NOMO-1 treated with dmso at 0.1 percent for 144 hours (cell line): ENCODE measurements at regions not wholly inside any gene's neighbourhood (a gene's known extent, or its start where the extent isn't known, plus 50 kb on each side); places are given as distances from the start of the nearest gene placed in this dataset.
"Not testable (repeated sequence)": the region's sequence is repeated elsewhere in the genome, so short reads cannot be mapped to it uniquely, and the experiment has no call there.

Experiments used
- DNase-seq: peaks from one replicate; lab custom pipeline; 2025; ENCODE audit not compliant: unreplicated experiment; lab: John Stamatoyannopoulos, UW

DNA sequence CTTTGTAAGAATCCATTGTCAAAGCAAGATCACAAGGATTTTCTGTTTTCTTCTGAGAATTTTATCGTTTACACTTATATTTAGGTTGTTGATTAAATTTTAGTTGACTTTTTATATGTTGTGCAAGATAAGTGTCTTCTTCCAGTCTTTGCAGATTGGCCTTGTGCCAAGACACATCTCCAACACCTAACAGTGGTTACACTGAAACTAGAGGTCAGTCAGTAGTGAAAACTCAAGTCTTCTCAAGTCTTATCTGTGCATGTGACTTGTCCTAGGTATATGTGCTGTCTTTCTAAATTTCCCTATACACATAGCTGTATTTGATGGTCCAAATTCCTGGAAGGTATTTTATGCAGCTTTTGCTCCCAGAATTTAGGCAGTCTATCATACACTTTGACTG is 1183.2 kb upstream of the B3GALT2 start:
- no peak for DNase-seq

GRCh38 chr1:194369060-194369459 is 1182.6 kb upstream of the B3GALT2 start:
- DNase-seq, result no peak

GRCh38 chr1:194367121-194367520 is 1180.7 kb upstream of the B3GALT2 start:
- no peak for DNase-seq

DNA sequence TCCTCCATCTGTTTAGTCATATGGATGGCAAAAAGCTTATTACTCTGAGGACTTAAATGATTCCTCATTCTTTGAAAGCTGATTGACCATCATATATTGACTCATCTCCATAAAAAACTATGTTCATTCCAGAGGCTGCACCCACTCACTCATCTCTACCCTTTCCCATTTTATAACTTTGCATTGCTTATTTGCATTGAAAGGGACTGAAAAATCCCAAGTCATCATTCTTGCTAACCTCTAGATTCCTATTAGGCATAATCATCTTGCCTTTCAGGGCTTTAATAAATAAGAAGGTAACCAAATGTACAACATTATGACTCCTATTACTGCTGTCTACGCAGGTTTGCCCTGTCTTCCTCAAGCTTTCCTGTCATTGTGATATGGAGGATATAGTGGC is 1180.3 kb upstream of the B3GALT2 start:
- no peak for DNase-seq

- no peak for DNase-seq
Observed at GRCh38 chr1:194362327-194362726, 1175.9 kb upstream of the B3GALT2 start.

DNA sequence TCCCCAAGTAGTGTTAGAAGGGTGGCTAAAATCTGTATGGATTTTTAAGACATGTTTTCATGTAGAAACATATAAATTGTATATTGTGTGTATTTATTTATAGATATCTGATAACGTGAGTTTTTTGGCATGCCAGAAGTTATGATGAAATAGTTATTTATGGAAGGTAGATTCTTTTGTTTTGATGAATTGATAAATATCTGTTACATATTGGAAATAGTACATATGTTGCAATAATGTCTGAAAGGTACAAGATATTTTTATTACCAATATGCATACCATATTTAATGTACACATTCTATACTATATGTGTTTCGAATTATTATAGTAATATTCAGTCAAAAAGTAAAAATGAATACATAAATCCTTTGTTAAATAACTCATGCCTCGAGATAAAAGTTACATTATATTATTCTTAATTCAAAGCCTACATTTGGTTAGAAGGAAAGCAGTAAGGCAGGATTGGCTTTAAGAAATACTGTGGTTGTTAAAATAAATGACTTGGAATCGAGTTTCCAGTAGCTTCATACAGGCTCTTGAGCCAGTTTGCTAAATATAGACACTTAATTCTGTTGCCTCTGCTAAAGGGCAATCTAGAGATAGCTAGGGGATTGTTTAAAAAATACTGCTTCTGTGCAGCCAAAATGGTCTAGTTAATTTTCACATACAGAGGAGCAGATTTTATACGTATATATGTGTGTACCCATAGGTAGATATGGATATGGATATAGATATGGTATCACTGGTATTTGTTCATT is 1175.1 kb upstream of the B3GALT2 start:
- no peak for DNase-seq

DNA sequence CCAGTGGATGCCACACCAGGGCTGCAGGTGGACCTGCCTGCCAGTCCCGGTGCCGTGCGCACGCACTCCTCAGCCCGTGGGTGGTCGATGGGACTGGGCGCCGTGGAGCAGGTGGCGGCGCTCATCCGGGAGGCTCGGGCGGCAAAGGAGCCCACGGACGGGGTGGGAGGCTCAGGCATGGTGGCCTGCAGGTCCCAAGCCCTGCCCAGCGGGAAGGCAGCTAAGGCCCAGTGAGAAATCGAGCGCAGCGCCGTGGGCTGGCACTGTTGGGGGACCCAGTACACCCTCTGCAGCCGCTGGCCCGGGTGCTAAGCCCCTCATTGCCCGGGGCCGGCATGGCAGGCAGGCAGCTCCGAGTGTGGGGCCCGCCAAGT is 1171.8 kb upstream of the B3GALT2 start:
- DNase-seq, result no peak

GRCh38 chr1:194357573-194358207 is 1171.3 kb upstream of the B3GALT2 start:
- not testable (repeated sequence) for DNase-seq

DNA sequence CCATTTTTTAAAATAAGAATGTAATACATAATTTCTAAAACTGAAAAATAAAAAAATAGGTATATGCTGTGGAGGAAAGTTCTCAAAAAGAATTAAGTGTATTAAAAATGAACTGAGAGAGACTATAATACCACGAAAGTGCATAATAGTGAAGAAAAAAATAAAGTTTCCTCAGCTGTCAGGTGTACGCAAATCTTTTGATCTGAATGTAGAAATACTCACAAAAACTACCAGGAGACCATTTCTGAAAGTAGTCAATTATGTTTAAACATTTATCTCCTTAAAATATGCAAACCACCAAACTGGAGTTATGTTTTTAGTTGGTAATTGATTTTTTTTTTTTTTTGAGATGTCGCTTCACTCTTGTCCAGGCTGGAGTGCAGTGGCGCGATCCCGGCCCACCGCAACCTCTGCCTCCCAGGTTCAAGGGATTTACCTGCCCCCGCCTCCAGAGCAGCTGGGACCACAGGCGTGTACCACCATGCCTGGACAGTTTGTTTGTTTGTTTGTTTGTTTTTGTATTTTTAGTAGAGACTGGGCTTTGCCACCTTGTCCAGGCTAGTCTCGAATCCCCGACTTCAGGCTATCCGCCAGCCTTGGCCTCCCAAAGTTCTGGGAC is 1169.2 kb upstream of the B3GALT2 start:
- no peak for DNase-seq

- no peak for DNase-seq
Observed at GRCh38 chr1:194353121-194353520, 1166.7 kb upstream of the B3GALT2 start.

- no peak for DNase-seq
Observed at GRCh38 chr1:194347200-194347599, 1160.8 kb upstream of the B3GALT2 start.

GRCh38 chr1:194342484-194343262 is 1156.3 kb upstream of the B3GALT2 start:
- DNase-seq, result no peak

DNA sequence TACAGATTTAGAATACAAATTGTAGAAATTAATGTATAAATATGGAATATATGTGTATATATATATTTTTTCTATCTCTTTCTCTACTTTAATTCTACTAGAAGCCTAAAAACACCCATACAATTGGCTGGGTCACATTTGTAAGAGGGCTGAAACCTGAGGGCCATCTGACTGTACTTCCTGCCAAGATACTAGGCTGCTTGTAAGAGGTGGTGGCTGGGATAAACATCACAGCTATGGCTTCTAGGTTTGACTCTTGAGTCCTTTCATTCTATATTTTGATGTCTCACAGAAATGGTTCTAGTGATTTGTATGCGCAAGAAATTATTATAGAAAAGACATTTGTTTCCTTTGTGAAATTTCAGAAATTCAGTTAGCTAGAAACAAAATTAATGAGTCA is 1155.2 kb upstream of the B3GALT2 start:
- no peak for DNase-seq

DNA sequence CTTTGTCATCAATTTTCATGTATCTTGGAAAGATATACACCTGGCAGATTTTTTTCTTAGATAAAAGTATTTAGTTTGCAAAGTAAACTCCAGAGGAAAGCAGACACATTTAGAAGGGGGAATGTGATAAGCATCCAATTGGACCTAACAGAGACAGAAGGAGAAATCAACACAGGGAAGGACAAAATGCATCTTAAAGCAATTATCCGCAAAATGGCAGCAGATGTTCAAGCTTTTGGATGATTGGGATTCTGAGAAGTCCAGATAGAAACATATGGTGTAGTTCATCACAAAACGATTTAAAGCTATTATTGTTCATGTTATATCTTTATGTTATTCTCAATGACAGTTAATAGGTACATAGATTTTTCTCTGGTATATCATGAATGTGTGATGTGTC is 1153.1 kb upstream of the B3GALT2 start:
- DNase-seq, result no peak

GRCh38 chr1:194338241-194338948 is 1152.0 kb upstream of the B3GALT2 start:
- DNase-seq, result no peak

DNA sequence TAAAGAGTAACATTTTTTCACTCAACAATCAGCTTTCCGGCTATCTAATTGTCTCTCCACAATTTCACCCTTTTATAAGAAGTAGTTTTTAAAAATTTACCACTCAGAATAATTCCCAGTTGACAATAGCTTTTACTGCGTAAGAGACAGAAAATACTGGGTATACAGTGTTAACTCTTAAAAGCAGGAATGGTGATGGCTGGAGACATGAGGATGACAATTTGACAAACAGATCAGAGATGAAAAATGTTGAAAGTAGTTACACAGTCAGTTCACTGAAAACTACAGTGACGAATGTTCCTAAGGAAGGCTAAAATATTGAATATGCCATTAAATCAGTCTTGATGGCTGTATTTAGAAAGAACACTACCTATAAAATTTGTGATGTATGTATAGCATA is 1146.8 kb upstream of the B3GALT2 start:
- DNase-seq, result no peak

DNA sequence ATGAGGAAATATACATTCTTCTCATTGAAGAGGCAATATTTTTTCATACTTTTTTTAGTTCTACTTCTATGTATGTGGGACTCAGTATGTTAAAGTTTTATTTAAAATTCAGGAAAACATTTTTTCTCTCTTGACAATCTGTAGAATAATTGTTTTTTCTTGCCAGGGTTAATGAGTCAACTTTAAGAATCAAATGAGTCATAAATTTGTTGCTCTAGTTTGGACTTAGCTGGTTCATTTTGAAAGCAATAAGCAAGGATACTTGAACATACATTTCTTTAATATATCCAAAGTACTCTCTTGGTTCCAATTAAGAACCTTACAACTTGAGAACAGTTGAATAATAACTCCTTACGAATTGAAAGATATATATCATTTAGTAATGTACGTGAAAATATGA is 1145.3 kb upstream of the B3GALT2 start:
- no peak for DNase-seq

DNA sequence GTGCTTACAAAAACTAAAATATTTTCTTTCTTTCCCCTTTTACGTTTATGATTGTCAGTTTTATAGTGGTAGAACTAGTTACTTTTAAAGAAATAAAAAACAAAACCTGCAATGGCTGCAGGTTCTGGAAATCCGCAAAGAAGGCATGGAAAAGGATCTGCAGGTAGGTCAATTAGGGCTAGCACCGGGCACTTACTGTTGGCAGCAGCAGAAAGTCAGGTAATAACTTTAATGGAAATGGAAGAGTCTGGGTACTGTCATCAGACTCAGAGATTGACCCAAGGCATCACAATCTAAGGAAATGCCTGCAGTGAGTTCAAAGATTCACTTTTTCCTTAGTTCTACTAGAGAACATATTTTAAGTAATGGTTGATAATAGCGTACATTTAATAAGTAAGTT is 1136.3 kb upstream of the B3GALT2 start:
- no peak for DNase-seq

DNA sequence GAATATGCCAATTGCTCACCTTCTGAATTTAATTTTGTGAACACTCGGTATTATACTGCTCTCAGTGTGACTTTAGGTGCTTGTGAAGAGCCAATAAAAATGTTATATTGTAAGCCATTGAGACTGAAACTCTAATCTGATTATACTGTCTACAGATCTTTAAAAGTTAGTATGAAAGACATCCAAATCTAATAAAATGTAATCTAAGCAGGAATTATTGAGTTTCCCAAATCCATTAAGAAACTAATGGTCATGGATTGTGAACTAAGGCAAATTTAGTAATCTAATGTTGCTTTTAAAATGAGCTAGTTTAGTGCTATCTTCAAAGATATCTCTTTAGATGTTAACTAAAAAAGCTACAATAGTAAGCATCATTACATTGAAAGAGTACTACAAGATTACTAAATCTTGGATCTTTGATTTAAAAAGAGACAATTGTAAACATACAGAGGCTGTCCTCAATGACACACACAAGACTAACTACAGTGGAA is 1132.4 kb upstream of the B3GALT2 start:
- no peak for DNase-seq

- no peak for DNase-seq
Observed at GRCh38 chr1:194309697-194310096, 1123.3 kb upstream of the B3GALT2 start.

DNA sequence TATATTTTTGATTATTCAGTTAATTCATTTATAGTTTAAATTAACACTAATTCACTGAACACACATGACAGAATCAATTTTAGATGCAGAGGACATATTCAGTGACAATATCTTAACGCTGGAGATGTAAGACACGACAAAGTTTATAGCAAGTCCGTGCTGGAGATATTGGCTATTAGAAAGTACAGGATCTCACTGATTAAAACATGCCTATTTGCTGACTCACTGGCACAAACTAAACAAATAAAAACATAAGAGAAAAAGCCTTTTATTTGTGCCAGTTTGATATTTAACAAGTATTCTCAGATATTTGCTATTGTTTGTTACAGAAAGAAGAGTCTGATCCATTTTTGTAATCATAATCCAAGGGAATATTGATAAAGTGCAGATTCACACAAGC is 1122.9 kb upstream of the B3GALT2 start:
- no peak for DNase-seq
